GM12878 (cell line): ENCODE measurements at regions not wholly inside any gene's neighbourhood (a gene's known extent, or its start where the extent isn't known, plus 50 kb on each side); places are given as distances from the start of the nearest gene placed in this dataset.

ENCODE experiments used
- ATAC-seq: fragments of 200-7000 bp; cut with Tn5 transposase; 3 replicates; pipeline ENCODE4 v1.9.1; 2020; ENCODE audit warnings: mild to moderate bottlenecking, moderate library complexity
- BruUV-seq: library from RNA; stranded (reverse); fragments of 400-500 nt; replicated peaks from 2 replicates; lab custom pipeline; 2021; lab: Mats Ljungman, UMichigan
- CTCF ChIA-PET: fragments of 300-600 bp; sonication (Branson Sonifier 250); formaldehyde crosslinking; extraction: SDS; loops from one replicate; lab custom pipeline; 2021; ENCODE audit warnings: inconsistent platforms; lab: Yijun Ruan, JAX
- POLR2A ChIA-PET: fragments of 350-600 bp; formaldehyde crosslinking; extraction: SDS; loops from one replicate; lab custom pipeline; 2021; ENCODE audit warnings: inconsistent platforms; lab: Charles Lee
- RAD21 ChIA-PET: fragments of 300-600 bp; sonication (Branson Sonifier 250); formaldehyde crosslinking; loops from one replicate; lab custom pipeline; 2023; ENCODE audit warnings: antibody characterized with exemption; ENCODE audit not compliant: unreplicated experiment; lab: Charles Lee
- SMC1A ChIA-PET: fragments of 300-600 bp; sonication (Branson Sonifier 250); formaldehyde crosslinking; loops from one replicate; lab custom pipeline; 2023; ENCODE audit not compliant: unreplicated experiment, uncharacterized antibody; lab: Charles Lee
- DNase-seq: peaks from one replicate; pipeline ENCODE4 v3.0.0-alpha.2; 2011; ENCODE audit warnings: low read depth, low spot score
- FAIRE-seq: peaks from 3 replicates; lab custom pipeline; 2011; peaks lifted over from hg19 to GRCh38; lab: Jason Lieb, UNC
- H2AFZ ChIP-seq: 2 replicates; pipeline ENCODE4 v1.6.0; 2011; ENCODE audit warnings: low read depth, low read length, control low read depth; ENCODE audit not compliant: control insufficient read depth
- H3K27ac ChIP-seq: 2 replicates; pipeline ENCODE4 v1.5.1; 2011; ENCODE audit warnings: control low read depth; ENCODE audit not compliant: control insufficient read depth, insufficient read depth
- H3K27me3 ChIP-seq, 2 experiments: replicated peaks in 1 of 2; 2 replicates each; pipeline versions ENCODE4 v1.6.0 to v1.6.1; 2011; ENCODE audit warnings: low read length in 1 of 2; ENCODE audit not compliant: control insufficient read depth in 2 of 2, insufficient read depth in 2 of 2
- H3K36me3 ChIP-seq, 2 experiments: 2 replicates each; pipeline ENCODE4 v1.5.1; 2011; ENCODE audit warnings: low read length in 1 of 2; ENCODE audit not compliant: control insufficient read depth in 2 of 2, insufficient read depth in 2 of 2
- H3K4me1 ChIP-seq: 2 replicates; pipeline ENCODE4 v1.6.1; 2011; ENCODE audit warnings: mild to moderate bottlenecking, low read length, moderate library complexity, mixed read lengths; ENCODE audit not compliant: control insufficient read depth, insufficient read depth
- H3K4me2 ChIP-seq: 2 replicates; pipeline ENCODE4 v1.6.0; 2011; ENCODE audit warnings: control low read depth; ENCODE audit not compliant: control insufficient read depth, insufficient read depth
- H3K4me3 ChIP-seq: fragments of 200-600 bp; sonication (generic); 2 replicates; pipeline ENCODE4 v1.5.1; 2016
- H3K79me2 ChIP-seq: 2 replicates; pipeline ENCODE4 v1.6.0; 2011; ENCODE audit warnings: low read length; ENCODE audit not compliant: control insufficient read depth, insufficient read depth
- H3K9ac ChIP-seq: 2 replicates; pipeline ENCODE4 v1.8.0; 2011; ENCODE audit warnings: low read length, control low read depth, mixed read lengths; ENCODE audit not compliant: control insufficient read depth, insufficient read depth
- H3K9me3 ChIP-seq: replicated peaks from 3 replicates; pipeline ENCODE4 v1.5.1; 2011; ENCODE audit warnings: mild to moderate bottlenecking, low read length; ENCODE audit not compliant: control insufficient read depth, insufficient read depth
- H4K20me1 ChIP-seq: 2 replicates; pipeline ENCODE4 v1.6.0; 2011; ENCODE audit not compliant: control insufficient read depth, insufficient read depth
- ATF2 ChIP-seq: IDR thresholded peaks from 2 replicates; pipeline ENCODE4 v1.6.1; 2012; ENCODE audit warnings: low read length, inconsistent platforms
- CBX3 ChIP-seq: fragments of 200-600 bp; sonication (generic); IDR thresholded peaks from 2 replicates; pipeline ENCODE4 v1.6.1; 2016; ENCODE audit warnings: low read depth, borderline replicate concordance
- ELK1 ChIP-seq: IDR thresholded peaks from 2 replicates; pipeline ENCODE4 v1.6.1; 2012; ENCODE audit warnings: low read depth, low read length, improper control_type of control experiment
- ZNF592 ChIP-seq: fragments of 450-650 bp; IDR thresholded peaks from 2 replicates; pipeline ENCODE4 v1.6.1; 2017; ENCODE audit warnings: mild to moderate bottlenecking, moderate library complexity
- WGBS: methylation state at CpG from one replicate; pipeline ENCODE4 v1.1.6; 2016; ENCODE audit warnings: low lambda C conversion rate; ENCODE audit not compliant: insufficient replicate concordance, insufficient coverage; ENCODE audit errors: missing lambda C conversion rate; 5-methylcytosine and 5-hydroxymethylcytosine counted together
- in situ Hi-C: fragments of 300-500 bp; cut with MboI; formaldehyde crosslinking; loops from 9 replicates; pipeline ENCODE4 v1.14.3; 2018; ENCODE audit warnings: mixed read lengths
- intact Hi-C: fragments of 100-400 bp; cut with micrococcal nuclease; formaldehyde crosslinking; loops from one replicate; pipeline ENCODE4 v1.14.2; 2022; ENCODE audit not compliant: unreplicated experiment
- TF ChIP-seq, protein P1 (sequence below): fragments of 450-650 bp; IDR thresholded peaks from 2 replicates; pipeline ENCODE4 v1.6.1; 2017; ENCODE audit warnings: borderline replicate concordance

- TF ChIP-seq ELK1: no peak
- TF ChIP-seq, protein P1, sequence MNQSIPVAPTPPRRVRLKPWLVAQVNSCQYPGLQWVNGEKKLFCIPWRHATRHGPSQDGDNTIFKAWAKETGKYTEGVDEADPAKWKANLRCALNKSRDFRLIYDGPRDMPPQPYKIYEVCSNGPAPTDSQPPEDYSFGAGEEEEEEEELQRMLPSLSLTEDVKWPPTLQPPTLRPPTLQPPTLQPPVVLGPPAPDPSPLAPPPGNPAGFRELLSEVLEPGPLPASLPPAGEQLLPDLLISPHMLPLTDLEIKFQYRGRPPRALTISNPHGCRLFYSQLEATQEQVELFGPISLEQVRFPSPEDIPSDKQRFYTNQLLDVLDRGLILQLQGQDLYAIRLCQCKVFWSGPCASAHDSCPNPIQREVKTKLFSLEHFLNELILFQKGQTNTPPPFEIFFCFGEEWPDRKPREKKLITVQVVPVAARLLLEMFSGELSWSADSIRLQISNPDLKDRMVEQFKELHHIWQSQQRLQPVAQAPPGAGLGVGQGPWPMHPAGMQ: no peak
- no peak for TF ChIP-seq CBX3
- no peak for TF ChIP-seq ATF2
- TF ChIP-seq ZNF592: no peak
- no peak overlapping the region for H3K9ac ChIP-seq
- no peaks in the 10 kb centered on the region for H4K20me1 ChIP-seq
- no peak overlapping the region for H3K4me3 ChIP-seq
- H3K9me3 ChIP-seq: no peaks in the 10 kb centered on the region; the same call in 2 of the 3 replicates
- H3K27ac ChIP-seq: no peak overlapping the region
- CTCF ChIA-PET: interaction anchor here (1.3 kb wide), 1 partner anchor 87 kb away, joined by 3 read pairs; no protein-coding TSS in a partner anchor
- ATAC-seq (no peak), FAIRE-seq (no peak), DNase-seq (no peak)
- WGBS: 44% methylated on average over 20 of the region's 21 CpGs
- RAD21 ChIA-PET: no interaction called here
- in situ Hi-C loops (no loop called here), intact Hi-C loops (no loop called here)
- POLR2A ChIA-PET: no interaction called here
- H3K36me3 ChIP-seq: no peaks in the 10 kb centered on the region
- SMC1A ChIA-PET: no interaction called here
- no peak overlapping the region for H3K4me2 ChIP-seq
- H3K79me2 ChIP-seq: no peaks in the 10 kb centered on the region
- no peak overlapping the region for H2AFZ ChIP-seq
- H3K27me3 ChIP-seq: 0 out of 4 replicates have a peak, but pooled peaks cover 0 to 2% of the 10 kb centered on the region in 2 experiments
- H3K4me1 ChIP-seq: no peaks in the 10 kb centered on the region
- BruUV-seq: no TSS peak
Observed at GRCh38 chrX:39065051-39065871, 264.0 kb downstream of the MID1IP1 start.
